PC-9 (cell line): ENCODE measurements at regions not wholly inside any gene's neighbourhood (a gene's known extent, or its start where the extent isn't known, plus 50 kb on each side); places are given as distances from the start of the nearest gene placed in this dataset.
"Not testable (repeated sequence)": the region's sequence is repeated elsewhere in the genome, so short reads cannot be mapped to it uniquely, and the experiment has no call there.

Experiments
- CTCF ChIP-seq: fragments of 200-600 bp; sonication (generic); conservative IDR thresholded peaks from 2 replicates; pipeline ENCODE4 v1.6.1; 2017; ENCODE audit warnings: mixed run types, antibody characterized with exemption, mild to moderate bottlenecking, moderate library complexity
- EZH2 ChIP-seq: fragments of 200-600 bp; sonication (generic); IDR thresholded peaks from 2 replicates; pipeline ENCODE4 v1.8.0; 2017; ENCODE audit warnings: antibody characterized with exemption, low read depth

GRCh38 chr9:97145680-97146079 is 106.7 kb upstream of the CTSV start:
- TF ChIP-seq EZH2, CTCF: not testable (repeated sequence)
